Psoas muscle (tissue), 7 donors: ENCODE measurements at regions not wholly inside any gene's neighbourhood (a gene's known extent, or its start where the extent isn't known, plus 50 kb on each side); places are given as distances from the start of the nearest gene placed in this dataset.

ENCODE experiments used
- ATAC-seq, 4 donors: fragments of 200-7000 bp; cut with Tn5 transposase; one replicate each; pipeline ENCODE4 v1.9.1; 2020; ENCODE audit warnings: moderate library complexity in 3 of 4, mild to moderate bottlenecking in 2 of 4
- DNase-seq, 2 donors: peaks; one replicate each; pipeline ENCODE4 v3.0.0-alpha.2; 2020
- H3K27ac ChIP-seq: fragments of 200-600 bp; one replicate; pipeline ENCODE4 v1.8.0; 2022
- H3K27me3 ChIP-seq, 3 donors: fragments of 200-600 bp in 1 of 3; one replicate each; pipeline versions ENCODE4 v1.6.1 to v1.8.0; 2013 to 2022; ENCODE audit warnings: low read length in 2 of 3, mild to moderate bottlenecking in 2 of 3, moderate library complexity in 1 of 3; ENCODE audit not compliant: insufficient read depth in 3 of 3
- H3K36me3 ChIP-seq, 2 donors: fragments of 200-600 bp in 1 of 2; one replicate each; pipeline versions ENCODE4 v1.6.1 to v1.8.0; 2013 to 2022; ENCODE audit warnings: low read depth in 1 of 2, mild to moderate bottlenecking in 1 of 2, moderate library complexity in 1 of 2; ENCODE audit not compliant: insufficient read depth in 1 of 2
- H3K4me1 ChIP-seq: fragments of 200-600 bp; one replicate; pipeline ENCODE4 v1.8.0; 2022
- H3K4me3 ChIP-seq: fragments of 200-600 bp; one replicate; pipeline ENCODE4 v1.8.0; 2022; ENCODE audit warnings: mild to moderate bottlenecking
- H3K9me3 ChIP-seq: fragments of 200-600 bp; one replicate; pipeline ENCODE4 v1.8.0; 2022
- WGBS, 3 donors: extraction: QIAGEN DNeasy Blood & Tissue Kit; methylation state at CpG; one replicate each; pipeline versions ENCODE4 v1.1.6 to v1.1.7; 2013; 5-methylcytosine and 5-hydroxymethylcytosine counted together
- intact Hi-C, 2 donors: fragments of 100-400 bp; cut with DNase I; formaldehyde crosslinking; loops; one replicate each; pipeline versions ENCODE4 v1.11.0 to v1.14.2; 2022
- TF ChIP-seq, protein P1 (sequence below): fragments of 200-600 bp; IDR thresholded peaks from one replicate; pipeline ENCODE4 v1.8.0; 2022; ENCODE audit warnings: antibody characterized with exemption
- donor health status: healthy with polysubstance abuse.
- donor health status: DM: no; HTN: no; CAD: no; lungs with moderate emphysema.
- donor health status: Bipolar disorder and iron deficiency.
- donor health status: healthy.
- donor health status: DM: yes; HTN: yes; CAD: no.
- donor health status: DM: no; HTN: no; CAD: no.
- donor health status: DM: yes; HTN: yes; CAD: no.

DNA sequence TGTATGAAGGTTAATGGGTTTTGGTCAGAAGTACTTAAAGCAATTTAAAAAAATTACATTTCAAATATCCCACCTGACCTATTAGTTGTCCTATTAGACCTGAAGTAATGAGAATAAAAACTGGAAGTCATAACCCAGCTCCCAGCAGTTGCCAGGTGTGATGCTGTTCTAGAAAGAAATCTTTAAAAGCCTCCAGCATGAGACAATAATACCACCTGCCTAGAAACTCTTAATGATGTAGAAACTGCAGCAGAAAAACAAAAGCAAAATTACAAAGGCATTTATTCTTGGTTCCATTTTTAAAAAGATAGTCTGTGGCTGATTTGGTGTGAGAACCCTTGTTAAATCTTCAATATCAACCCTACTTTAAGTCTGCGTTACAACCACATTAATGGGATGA, 1137.7 kb upstream of the TENM3 start:
- Histone ChIP-seq H3K36me3 (no peaks in the 10 kb centered on the region), H3K27ac (no peak overlapping the region), H3K9me3 (no peaks in the 10 kb centered on the region), H3K4me3 (no peak overlapping the region), H3K4me1 (no peaks in the 10 kb centered on the region), H3K27me3 (no peaks in the 10 kb centered on the region)
- TF ChIP-seq, protein P1, sequence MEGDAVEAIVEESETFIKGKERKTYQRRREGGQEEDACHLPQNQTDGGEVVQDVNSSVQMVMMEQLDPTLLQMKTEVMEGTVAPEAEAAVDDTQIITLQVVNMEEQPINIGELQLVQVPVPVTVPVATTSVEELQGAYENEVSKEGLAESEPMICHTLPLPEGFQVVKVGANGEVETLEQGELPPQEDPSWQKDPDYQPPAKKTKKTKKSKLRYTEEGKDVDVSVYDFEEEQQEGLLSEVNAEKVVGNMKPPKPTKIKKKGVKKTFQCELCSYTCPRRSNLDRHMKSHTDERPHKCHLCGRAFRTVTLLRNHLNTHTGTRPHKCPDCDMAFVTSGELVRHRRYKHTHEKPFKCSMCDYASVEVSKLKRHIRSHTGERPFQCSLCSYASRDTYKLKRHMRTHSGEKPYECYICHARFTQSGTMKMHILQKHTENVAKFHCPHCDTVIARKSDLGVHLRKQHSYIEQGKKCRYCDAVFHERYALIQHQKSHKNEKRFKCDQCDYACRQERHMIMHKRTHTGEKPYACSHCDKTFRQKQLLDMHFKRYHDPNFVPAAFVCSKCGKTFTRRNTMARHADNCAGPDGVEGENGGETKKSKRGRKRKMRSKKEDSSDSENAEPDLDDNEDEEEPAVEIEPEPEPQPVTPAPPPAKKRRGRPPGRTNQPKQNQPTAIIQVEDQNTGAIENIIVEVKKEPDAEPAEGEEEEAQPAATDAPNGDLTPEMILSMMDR = no peak
- DNase-seq = no peak
- intact Hi-C loops = no loop called here
- no peak for ATAC-seq
- WGBS, 3 donors = 89 to 91% (median 91%) methylated on average over 1 of the region's 1 CpG

DNA sequence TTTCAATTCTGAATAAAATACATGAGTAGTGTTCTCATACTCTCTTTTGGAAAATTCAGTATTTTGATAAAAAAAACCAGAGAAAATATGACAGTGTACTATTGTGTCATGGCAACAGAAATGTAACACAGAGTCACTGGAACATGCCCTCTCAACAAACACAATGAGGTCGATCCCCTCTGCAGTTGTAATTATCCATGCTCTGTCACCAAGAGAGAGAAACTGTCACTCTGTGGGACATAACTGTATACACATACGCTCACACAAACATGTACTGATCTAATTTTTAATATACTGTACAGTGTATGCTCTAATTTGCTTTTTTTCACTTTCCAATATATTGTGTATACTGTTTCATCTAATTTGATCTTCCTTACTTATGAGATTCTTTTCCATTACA, 1136.8 kb upstream of the TENM3 start:
- TF ChIP-seq, protein P1 = no peak
- H3K4me1 ChIP-seq = no peaks in the 10 kb centered on the region
- no peaks in the 10 kb centered on the region for H3K27me3 ChIP-seq
- no peak overlapping the region for H3K27ac ChIP-seq
- 53 to 69% (median 54%) methylated on average over 2 of the region's 2 CpGs for WGBS, 3 donors
- ATAC-seq (no peak), DNase-seq (no peak)
- H3K4me3 ChIP-seq = no peak overlapping the region
- H3K36me3 ChIP-seq = no peaks in the 10 kb centered on the region
- H3K9me3 ChIP-seq = no peaks in the 10 kb centered on the region
- intact Hi-C loops = no loop called here

DNA sequence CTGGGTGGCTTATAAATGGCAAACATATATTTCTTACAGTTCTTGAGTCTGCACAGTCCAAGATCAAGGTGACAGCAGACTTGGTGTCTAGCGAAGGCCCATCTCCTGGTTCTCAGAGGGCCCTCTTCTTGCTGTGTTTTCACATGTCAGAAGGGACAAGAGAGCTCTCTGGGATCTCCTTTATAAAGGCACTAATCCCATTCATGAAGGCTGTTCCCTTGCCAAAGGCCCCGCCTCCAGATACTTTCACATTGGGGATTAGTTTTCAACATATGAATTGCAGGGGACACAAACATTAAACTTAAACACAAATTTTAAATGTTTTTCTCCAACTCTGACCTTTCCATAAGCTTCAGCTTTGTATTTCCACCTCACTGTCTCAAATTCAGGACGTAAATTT, 1135.0 kb upstream of the TENM3 start:
- WGBS, 3 donors = 66 to 70% (median 69%) methylated on average over 3 of the region's 3 CpGs
- intact Hi-C loops = no loop called here
- Histone ChIP-seq H3K9me3 (no peaks in the 10 kb centered on the region), H3K36me3 (no peaks in the 10 kb centered on the region), H3K4me3 (no peak overlapping the region), H3K27me3 (no peaks in the 10 kb centered on the region), H3K27ac (no peak overlapping the region), H3K4me1 (no peaks in the 10 kb centered on the region)
- TF ChIP-seq, protein P1 = no peak
- DNase-seq = no peak
- no peak for ATAC-seq

DNA sequence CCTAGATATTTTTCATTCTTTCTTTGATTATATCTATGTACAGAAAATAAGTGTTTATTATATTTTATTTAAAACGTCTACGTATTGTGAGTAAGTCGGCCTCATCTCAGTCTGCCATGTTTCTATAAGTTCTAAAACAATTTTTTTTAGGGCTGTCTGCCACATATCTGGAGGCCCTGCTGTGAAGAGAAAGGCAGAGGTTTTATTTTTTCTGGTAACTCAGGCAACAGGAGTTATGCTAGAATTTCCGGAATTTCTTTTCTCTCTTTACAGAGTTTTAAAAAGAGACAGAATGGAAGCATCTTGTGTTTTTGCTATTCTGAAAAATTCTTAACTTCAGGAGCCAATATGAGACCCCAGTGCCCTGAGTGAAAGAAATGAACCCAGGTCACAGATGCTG, 1124.0 kb upstream of the TENM3 start:
- no peak for DNase-seq
- intact Hi-C loops = no loop called here
- TF ChIP-seq, protein P1 = no peak
- Histone ChIP-seq H3K27ac (no peak overlapping the region), H3K36me3 (no peaks in the 10 kb centered on the region), H3K27me3 (no peaks in the 10 kb centered on the region), H3K4me3 (no peak overlapping the region), H3K9me3 (no peaks in the 10 kb centered on the region), H3K4me1 (no peaks in the 10 kb centered on the region)
- 82 to 88% (median 86%) methylated on average over 4 of the region's 4 CpGs for WGBS, 3 donors
- ATAC-seq = no peak

DNA sequence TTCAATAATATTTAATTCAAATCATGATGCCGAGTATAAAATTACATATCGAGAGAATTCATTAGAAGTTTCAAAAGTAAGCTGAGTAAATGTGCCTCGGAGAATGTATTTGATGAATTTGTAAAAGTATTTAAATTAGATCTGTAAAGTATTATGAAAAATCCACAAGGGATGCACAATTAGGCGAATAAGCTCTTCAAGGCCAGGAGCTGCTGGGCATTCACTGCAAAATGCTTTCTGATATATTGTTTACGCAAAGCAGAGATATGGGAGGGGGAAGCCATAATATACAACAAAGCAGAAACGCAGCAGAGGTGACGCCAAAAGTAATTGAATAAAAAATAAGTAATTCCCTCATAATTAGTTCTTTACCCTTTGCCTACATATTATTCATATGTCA, 1121.5 kb upstream of the TENM3 start:
- ATAC-seq = no peak
- DNase-seq = no peak
- Histone ChIP-seq H3K27ac (no peak overlapping the region), H3K9me3 (no peaks in the 10 kb centered on the region), H3K36me3 (no peaks in the 10 kb centered on the region), H3K4me3 (no peak overlapping the region), H3K27me3 (no peaks in the 10 kb centered on the region), H3K4me1 (no peaks in the 10 kb centered on the region)
- intact Hi-C loops = no loop called here
- 86 to 92% (median 91%) methylated on average over 7 of the region's 7 CpGs for WGBS, 3 donors
- TF ChIP-seq, protein P1 = no peak
